Trophoblast cell (in vitro differentiated cells and primary cell): ENCODE measurements at regions not wholly inside any gene's neighbourhood (a gene's known extent, or its start where the extent isn't known, plus 50 kb on each side); places are given as distances from the start of the nearest gene placed in this dataset.
A peak's percentile ranks its signal among the peaks of the same experiment; 100 is the strongest.
"Not testable (repeated sequence)": the region's sequence is repeated elsewhere in the genome, so short reads cannot be mapped to it uniquely, and the experiment has no call there.

ENCODE experiments used
- DNase-seq, 2 donors: peaks; one replicate each; pipeline ENCODE4 v3.0.0-alpha.2; 2016
- H2AFZ ChIP-seq: 2 replicates; pipeline ENCODE4 v1.6.1; 2013; ENCODE audit warnings: low read length, moderate library complexity, mild to moderate bottlenecking; ENCODE audit not compliant: insufficient read depth, poor library complexity
- H2AK5ac ChIP-seq: 2 replicates; pipeline ENCODE4 v1.6.1; 2013; ENCODE audit warnings: mild to moderate bottlenecking, low read length
- H2BK120ac ChIP-seq: 2 replicates; pipeline ENCODE4 v1.6.1; 2013; ENCODE audit warnings: low read length, mild to moderate bottlenecking, moderate library complexity; ENCODE audit not compliant: insufficient read depth, poor library complexity
- H2BK12ac ChIP-seq: 2 replicates; pipeline ENCODE4 v1.6.1; 2013; ENCODE audit warnings: mild to moderate bottlenecking, low read length, moderate library complexity
- H2BK5ac ChIP-seq: 2 replicates; pipeline ENCODE4 v1.6.1; 2013; ENCODE audit warnings: low read length, low read depth, moderate library complexity, mild to moderate bottlenecking; ENCODE audit not compliant: poor library complexity
- H3K14ac ChIP-seq: 2 replicates; pipeline ENCODE4 v1.6.1; 2013; ENCODE audit warnings: mild to moderate bottlenecking, low read length
- H3K18ac ChIP-seq: 2 replicates; pipeline ENCODE4 v1.6.1; 2013; ENCODE audit warnings: mild to moderate bottlenecking, low read length
- H3K23ac ChIP-seq: 2 replicates; pipeline ENCODE4 v1.6.1; 2013; ENCODE audit warnings: low read length
- H3K27ac ChIP-seq: 2 replicates; pipeline ENCODE4 v1.5.1; 2013; ENCODE audit warnings: low read depth, mild to moderate bottlenecking, inconsistent platforms, low read length, moderate library complexity
- H3K27me3 ChIP-seq: 2 replicates; pipeline ENCODE4 v1.6.1; 2013; ENCODE audit warnings: inconsistent platforms, mild to moderate bottlenecking, low read length, moderate library complexity; ENCODE audit not compliant: insufficient read depth
- H3K36me3 ChIP-seq, 2 experiments: 1 replicate in 1 of 2; 2 replicates in 1 of 2; pipeline ENCODE4 v1.6.1; 2013; ENCODE audit warnings: low read length in 2 of 2, mild to moderate bottlenecking in 2 of 2, moderate library complexity in 1 of 2; ENCODE audit not compliant: insufficient read depth in 2 of 2, control insufficient read depth in 1 of 2
- H3K4ac ChIP-seq: 2 replicates; pipeline ENCODE4 v1.6.1; 2013; ENCODE audit warnings: low read depth, mild to moderate bottlenecking, low read length, moderate library complexity
- H3K4me1 ChIP-seq, 2 experiments: 1 replicate in 1 of 2; 2 replicates in 1 of 2; pipeline ENCODE4 v1.6.1; 2013; ENCODE audit warnings: low read length in 2 of 2, mild to moderate bottlenecking in 2 of 2, moderate library complexity in 1 of 2; ENCODE audit not compliant: insufficient read depth in 2 of 2, control insufficient read depth in 1 of 2
- H3K4me2 ChIP-seq: 2 replicates; pipeline ENCODE4 v1.6.1; 2013; ENCODE audit warnings: inconsistent platforms, mild to moderate bottlenecking, low read length, moderate library complexity
- H3K4me3 ChIP-seq: 2 replicates; pipeline ENCODE4 v1.5.1; 2013; ENCODE audit warnings: mild to moderate bottlenecking, low read depth, low read length, inconsistent platforms
- H3K79me1 ChIP-seq: one replicate; pipeline ENCODE4 v1.6.1; 2013; ENCODE audit warnings: low read length
- H3K79me2 ChIP-seq: 2 replicates; pipeline ENCODE4 v1.6.1; 2013; ENCODE audit warnings: low read length, mild to moderate bottlenecking; ENCODE audit not compliant: control insufficient read depth, insufficient read depth, poor library complexity
- H3K9ac ChIP-seq: 2 replicates; pipeline ENCODE4 v1.6.1; 2013; ENCODE audit warnings: mild to moderate bottlenecking, low read length
- H3K9me3 ChIP-seq: 2 replicates; pipeline ENCODE4 v1.6.1; 2013; ENCODE audit warnings: low read depth, mild to moderate bottlenecking, control low read depth, inconsistent platforms, low read length; ENCODE audit not compliant: insufficient read depth
- H4K12ac ChIP-seq: 2 replicates; pipeline ENCODE4 v1.6.1; 2013; ENCODE audit warnings: low read depth, mild to moderate bottlenecking, low read length, moderate library complexity
- H4K8ac ChIP-seq: 2 replicates; pipeline ENCODE4 v1.6.1; 2013; ENCODE audit warnings: low read depth, mild to moderate bottlenecking, low read length, moderate library complexity
- H4K91ac ChIP-seq: one replicate; pipeline ENCODE4 v1.6.1; 2013; ENCODE audit warnings: low read depth, mild to moderate bottlenecking, low read length, moderate library complexity
- WGBS: extraction: QIAGEN DNeasy Blood & Tissue Kit; methylation state at CpG from one replicate; pipeline ENCODE4 v1.1.7; 2013; ENCODE audit warnings: missing lambda C conversion rate; ENCODE audit not compliant: insufficient read length, insufficient coverage; ENCODE audit errors: extremely low coverage; 5-methylcytosine and 5-hydroxymethylcytosine counted together

DNA sequence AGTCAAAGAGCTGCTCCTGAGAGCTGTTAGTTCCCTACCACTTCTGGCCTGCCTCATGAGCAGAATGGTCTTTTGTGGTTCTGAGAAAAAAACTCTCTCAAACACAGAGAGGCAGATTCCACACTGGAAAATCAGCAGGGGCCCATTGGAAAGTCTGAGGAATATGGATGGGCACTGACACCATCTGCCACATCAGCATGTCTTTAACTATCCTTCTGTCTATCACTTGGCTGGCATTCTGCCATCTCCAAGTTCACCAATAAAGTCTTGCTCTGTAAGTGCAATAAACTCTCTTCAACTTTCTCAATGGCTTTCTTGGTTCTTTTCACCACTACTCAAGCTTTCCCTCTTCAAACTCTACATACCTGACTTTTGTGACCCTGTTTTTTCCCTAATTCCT lies 101.3 kb upstream of the GALNT15 start:
- DNase-seq = no peak
- no peak overlapping the region for H4K12ac ChIP-seq
- no peak overlapping the region for H3K27ac ChIP-seq
- H3K79me1 ChIP-seq = peaks cover 5% of the 10 kb centered on the region
- H3K36me3 ChIP-seq = no peaks in the 10 kb centered on the region
- H3K4me3 ChIP-seq = no peak overlapping the region
- no peaks in the 10 kb centered on the region for H3K27me3 ChIP-seq
- no peak overlapping the region for H4K91ac ChIP-seq
- H3K4me1 ChIP-seq = peaks cover 3 to 9% of the 10 kb centered on the region in 2 experiments
- H3K9me3 ChIP-seq = peaks cover 3% of the 10 kb centered on the region
- H3K4ac ChIP-seq = no peak overlapping the region
- no peak overlapping the region for H3K23ac ChIP-seq
- H2BK5ac ChIP-seq = no peak overlapping the region
- H2BK12ac ChIP-seq = no peak overlapping the region
- H2AK5ac ChIP-seq = no peak overlapping the region
- H4K8ac ChIP-seq = no peak overlapping the region
- H3K4me2 ChIP-seq = no peak overlapping the region
- H3K79me2 ChIP-seq = no peaks in the 10 kb centered on the region
- H2BK120ac ChIP-seq = no peak overlapping the region
- no peak overlapping the region for H3K18ac ChIP-seq
- H2AFZ ChIP-seq = no peak overlapping the region
- no peak overlapping the region for H3K14ac ChIP-seq
- no peak overlapping the region for H3K9ac ChIP-seq

DNA sequence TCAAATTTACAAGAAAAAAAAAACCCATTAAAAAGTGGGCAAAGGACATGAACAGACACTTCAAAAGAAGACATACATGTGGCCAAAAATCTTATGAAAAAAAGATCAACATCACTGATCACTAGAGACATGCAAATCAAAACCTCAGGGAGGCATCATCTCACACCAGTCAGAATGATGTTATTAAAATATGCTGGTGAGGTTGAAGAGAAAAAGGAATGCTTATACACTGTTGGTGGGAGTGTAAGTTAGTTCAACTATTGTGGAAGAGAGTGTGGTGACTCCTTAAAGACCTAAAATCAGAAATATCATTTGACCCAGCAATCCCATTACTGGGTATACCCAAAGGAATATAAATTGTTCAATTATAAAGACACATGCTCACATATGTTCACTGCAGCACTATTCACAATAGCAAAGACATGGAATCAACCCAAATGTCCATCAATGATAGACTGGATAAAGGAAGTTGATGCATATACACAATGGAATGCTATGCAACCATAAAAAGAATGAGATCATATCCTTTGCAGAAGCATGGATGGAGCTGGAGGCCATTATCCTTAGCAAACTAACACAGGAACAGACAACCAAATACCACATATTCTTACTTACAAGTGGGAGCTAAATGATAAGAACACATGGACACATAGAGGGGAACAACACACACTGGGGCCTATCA lies 100.3 kb upstream of the GALNT15 start:
- not testable (repeated sequence) for H3K4me1 ChIP-seq, H4K8ac ChIP-seq, H3K27ac ChIP-seq, H4K12ac ChIP-seq, H3K36me3 ChIP-seq, H2BK5ac ChIP-seq, H2AK5ac ChIP-seq, H3K23ac ChIP-seq, DNase-seq, H2BK12ac ChIP-seq, H3K18ac ChIP-seq, H2BK120ac ChIP-seq, H3K79me2 ChIP-seq, H3K9me3 ChIP-seq, H2AFZ ChIP-seq, H3K4ac ChIP-seq, H3K27me3 ChIP-seq, H3K9ac ChIP-seq, H3K79me1 ChIP-seq, H4K91ac ChIP-seq, H3K14ac ChIP-seq, H3K4me3 ChIP-seq, H3K4me2 ChIP-seq

DNA sequence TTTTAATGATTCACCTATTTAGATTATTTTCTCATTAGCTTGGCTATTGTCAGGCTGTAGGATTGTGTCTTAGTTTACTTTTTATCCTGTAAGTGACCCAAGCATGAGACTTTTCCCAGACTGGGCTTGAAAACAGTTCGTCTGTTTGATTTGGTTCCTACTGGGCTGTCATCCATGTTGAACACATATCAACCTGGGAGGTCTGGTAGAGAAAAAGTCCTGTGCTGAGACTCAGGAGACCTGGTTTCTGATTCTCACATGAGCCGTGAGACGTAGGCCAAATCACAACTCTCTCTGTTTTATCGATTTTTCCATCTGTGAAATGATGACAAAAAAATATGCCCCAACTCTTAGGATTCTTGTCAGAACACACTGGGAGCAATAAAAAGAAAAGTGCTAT lies 98.8 kb upstream of the GALNT15 start:
- Histone ChIP-seq H2AFZ (no peak overlapping the region), H3K4me1 (peaks cover 3% of the 10 kb centered on the region in 2 experiments), H3K4me2 (no peak overlapping the region), H3K18ac (no peak overlapping the region), H3K23ac (no peak overlapping the region), H3K4ac (no peak overlapping the region), H4K91ac (no peak overlapping the region), H3K79me1 (peaks cover 4% of the 10 kb centered on the region), H3K9ac (no peak overlapping the region), H2BK120ac (no peak overlapping the region), H4K12ac (no peak overlapping the region), H2BK12ac (no peak overlapping the region), H4K8ac (no peak overlapping the region), H3K79me2 (no peaks in the 10 kb centered on the region), H3K27ac (no peak overlapping the region), H3K36me3 (no peaks in the 10 kb centered on the region), H3K4me3 (no peak overlapping the region), H3K14ac (no peak overlapping the region), H3K9me3 (peaks cover 3% of the 10 kb centered on the region), H2AK5ac (no peak overlapping the region), H3K27me3 (no peaks in the 10 kb centered on the region), H2BK5ac (no peak overlapping the region)
- no peak for DNase-seq
- no CpG with 5 or more reads among the region's 4 CpGs for WGBS

DNA sequence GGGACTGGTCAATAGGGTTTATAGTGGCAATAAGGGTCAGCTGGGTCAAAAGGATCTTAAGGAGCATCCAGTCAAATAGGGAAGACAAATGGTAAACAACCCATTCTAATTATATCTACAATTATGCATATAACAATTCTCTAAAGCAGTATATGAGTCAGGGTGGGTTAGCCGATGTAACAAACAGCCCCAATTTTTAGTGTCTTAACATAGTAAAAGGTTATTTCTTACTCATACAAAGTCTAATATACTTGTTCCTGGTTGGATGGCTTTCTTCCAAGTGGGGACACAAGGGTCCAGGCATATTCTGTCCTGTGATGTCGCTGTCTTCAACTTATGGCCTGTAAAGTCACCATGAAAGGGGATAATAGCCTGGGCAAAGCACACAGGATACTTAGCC lies 97.9 kb upstream of the GALNT15 start:
- DNase-seq = no peak
- no peak overlapping the region for H2BK12ac ChIP-seq
- no peak overlapping the region for H3K9ac ChIP-seq
- no peak overlapping the region for H4K91ac ChIP-seq
- H3K18ac ChIP-seq = no peak overlapping the region
- no peak overlapping the region for H2BK5ac ChIP-seq
- H3K79me1 ChIP-seq = peaks cover 4% of the 10 kb centered on the region
- peak overlapping the region; percentile 14 for H2BK120ac ChIP-seq
- no peak overlapping the region for H3K27ac ChIP-seq
- no peaks in the 10 kb centered on the region for H3K36me3 ChIP-seq
- no peak overlapping the region for H4K12ac ChIP-seq
- WGBS = no CpG with 5 or more reads among the region's 2 CpGs
- H3K4ac ChIP-seq = no peak overlapping the region
- no peak overlapping the region for H3K14ac ChIP-seq
- H3K27me3 ChIP-seq = no peaks in the 10 kb centered on the region
- no peak overlapping the region for H3K23ac ChIP-seq
- no peak overlapping the region for H3K4me2 ChIP-seq
- H2AK5ac ChIP-seq = no peak overlapping the region
- no peak overlapping the region for H4K8ac ChIP-seq
- H2AFZ ChIP-seq = no peak overlapping the region
- no peaks in the 10 kb centered on the region for H3K79me2 ChIP-seq
- peaks cover 6% of the 10 kb centered on the region for H3K9me3 ChIP-seq
- H3K4me3 ChIP-seq = no peak overlapping the region
- peaks cover 3% of the 10 kb centered on the region in 2 experiments for H3K4me1 ChIP-seq
